HG03354 (cell line): ENCODE measurements at regions not wholly inside any gene's neighbourhood (a gene's known extent, or its start where the extent isn't known, plus 50 kb on each side); places are given as distances from the start of the nearest gene placed in this dataset.

Experiments used
- ATAC-seq: cut with Tn5 transposase; IDR thresholded peaks from one replicate; pipeline ENCODE4 v1.9.1; 2021; ENCODE audit warnings: mild to moderate bottlenecking; ENCODE audit not compliant: unreplicated experiment, poor library complexity, severe bottlenecking

- no peak for ATAC-seq
Measured at GRCh38 chr2:5227062-5227699, 465.0 kb upstream of the SOX11 start.

GRCh38 chr2:5229574-5229973, 462.6 kb upstream of the SOX11 start:
- ATAC-seq, result no peak

DNA sequence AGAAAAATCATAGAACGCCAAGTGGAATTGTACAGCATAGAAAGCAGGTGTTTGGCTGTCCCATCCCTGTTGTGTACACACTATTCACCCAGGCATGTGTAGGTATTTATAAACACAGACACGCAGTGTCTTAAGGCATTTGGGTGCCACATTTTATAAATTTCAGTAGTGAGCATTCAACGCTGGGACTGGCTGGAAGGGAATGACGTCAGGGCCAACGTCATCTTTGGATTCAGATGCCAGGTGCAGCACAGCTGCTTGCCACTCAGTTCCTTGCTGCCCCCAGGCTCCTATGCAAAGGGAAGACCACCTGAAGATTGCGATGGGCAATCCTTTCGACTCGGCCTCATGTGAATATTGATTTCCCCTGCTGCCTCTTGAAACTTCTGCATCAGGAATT, 461.7 kb upstream of the SOX11 start:
- no peak for ATAC-seq

DNA sequence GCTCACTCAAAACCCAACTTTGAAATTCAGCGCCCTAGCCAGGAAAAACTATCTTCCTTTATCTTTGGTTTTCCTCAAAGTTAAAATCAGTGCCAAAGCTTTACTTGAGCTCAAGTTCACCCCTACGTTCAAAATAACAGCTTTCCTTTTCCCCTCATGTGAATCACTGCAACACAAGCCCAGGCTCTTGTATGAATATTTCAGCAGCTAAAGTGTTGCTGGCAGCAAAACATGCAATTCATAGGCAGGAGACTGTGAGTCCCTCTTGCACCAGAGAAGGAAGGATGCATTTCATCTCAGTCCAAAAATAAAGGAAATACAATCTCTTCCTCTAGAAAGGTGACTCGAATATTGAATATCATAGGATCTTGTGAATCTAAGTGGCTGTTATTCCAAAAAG, 461.3 kb upstream of the SOX11 start:
- ATAC-seq, result no peak

DNA sequence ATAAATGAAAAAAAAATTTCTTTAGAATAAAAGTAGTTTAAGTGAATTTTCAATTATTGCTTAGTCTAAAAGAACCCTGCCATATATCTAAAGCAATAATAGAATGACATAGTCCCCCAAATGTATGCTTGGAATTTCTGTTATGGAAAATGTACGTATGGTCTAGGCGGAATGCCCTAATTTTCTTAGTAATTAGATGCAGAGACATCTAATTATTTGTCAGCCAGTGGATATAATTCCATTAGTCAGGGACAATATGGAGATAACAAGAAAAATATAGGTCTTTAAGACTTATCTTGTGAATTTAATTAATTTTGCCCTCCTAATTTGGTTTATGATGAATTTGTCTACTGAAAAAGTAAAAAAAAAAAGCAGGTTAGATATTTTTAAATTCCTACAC, 460.9 kb upstream of the SOX11 start:
- no peak for ATAC-seq

GRCh38 chr2:5234563-5234962, 457.6 kb upstream of the SOX11 start:
- no peak for ATAC-seq

- no peak for ATAC-seq
Measured at GRCh38 chr2:5235701-5236100, 456.5 kb upstream of the SOX11 start.

DNA sequence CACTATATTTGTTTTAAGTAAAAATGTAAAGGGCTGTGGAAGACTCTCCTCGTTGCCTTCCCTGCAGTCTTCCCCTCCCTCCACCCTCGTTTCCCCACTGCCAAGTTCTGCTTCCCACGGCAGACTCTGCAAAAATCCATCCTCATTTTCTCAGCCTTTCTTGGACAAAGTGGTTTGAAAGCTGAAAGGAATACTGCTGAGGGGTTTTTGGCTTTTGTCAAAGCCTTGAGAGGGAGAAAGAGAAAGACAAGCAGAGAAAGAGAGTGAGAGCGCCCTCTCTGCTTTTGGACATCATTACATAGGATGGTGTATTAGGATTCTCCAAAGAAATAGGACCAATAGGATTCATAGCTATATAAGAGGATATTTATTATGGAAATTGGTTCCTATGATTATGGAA, 455.9 kb upstream of the SOX11 start:
- ATAC-seq, result no peak

DNA sequence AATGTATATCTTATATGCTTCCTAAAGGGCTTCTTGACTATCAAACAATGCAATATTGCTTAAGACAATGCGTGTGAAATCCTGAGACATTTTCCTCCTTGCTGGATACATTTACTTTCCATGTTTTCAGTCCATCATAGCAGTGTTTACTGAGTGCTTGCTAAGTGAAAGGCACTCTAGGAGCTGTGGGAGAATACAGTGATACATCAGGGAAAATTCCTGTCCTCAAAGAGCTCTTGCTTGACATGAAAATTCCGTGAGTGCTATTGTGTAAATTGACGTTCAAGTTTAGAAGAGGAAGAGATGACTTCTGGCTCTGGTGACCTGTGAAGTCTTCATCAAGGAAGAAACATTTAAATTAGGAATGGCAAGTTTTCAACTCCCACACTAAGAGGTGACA, 449.4 kb upstream of the SOX11 start:
- ATAC-seq, result no peak

- no peak for ATAC-seq
Measured at GRCh38 chr2:5250482-5250881, 441.7 kb upstream of the SOX11 start.

GRCh38 chr2:5253263-5253662, 438.9 kb upstream of the SOX11 start:
- ATAC-seq, result no peak

- ATAC-seq, result no peak
Measured at GRCh38 chr2:5254791-5255332, 437.3 kb upstream of the SOX11 start.

- no peak for ATAC-seq
Measured at GRCh38 chr2:5263291-5263690, 428.9 kb upstream of the SOX11 start.

DNA sequence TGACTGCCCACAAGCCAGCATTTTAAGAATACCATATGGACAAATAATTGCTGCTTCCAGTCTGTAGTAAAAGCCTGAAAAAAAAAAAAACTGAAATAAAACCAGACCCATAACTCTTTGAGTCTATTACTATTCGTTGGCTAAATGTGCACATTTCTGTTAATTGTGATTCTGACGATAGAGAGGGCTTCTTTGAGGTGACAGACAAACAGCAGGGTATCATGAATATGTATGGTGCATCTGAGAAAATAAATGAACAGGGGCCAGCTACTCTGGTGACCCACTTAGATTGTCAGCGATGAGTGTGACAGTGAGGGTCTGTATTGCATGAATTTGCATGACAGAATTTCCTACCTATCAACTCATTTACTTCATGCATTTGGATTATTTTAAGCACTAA, 427.8 kb upstream of the SOX11 start:
- no peak for ATAC-seq

DNA sequence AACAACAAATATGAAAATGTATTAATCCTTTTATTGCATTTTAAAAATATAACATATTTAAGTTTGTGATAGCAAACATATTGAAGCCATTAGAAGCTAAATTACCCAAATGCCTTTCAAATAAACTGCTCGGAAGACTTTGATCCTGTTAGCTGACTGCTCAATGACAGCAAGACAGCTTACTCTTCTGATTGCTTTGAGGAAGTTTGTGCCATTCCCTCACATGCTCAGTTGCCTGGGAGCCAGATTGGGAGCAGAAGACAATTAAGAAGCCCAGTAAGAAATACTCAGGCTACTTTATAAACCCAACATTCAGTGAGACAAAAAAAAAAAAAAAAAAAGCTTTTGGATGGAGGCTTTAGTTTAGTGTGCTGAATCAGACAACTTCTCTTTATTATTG, 407.1 kb upstream of the SOX11 start:
- ATAC-seq, result no peak

- no peak for ATAC-seq
Measured at GRCh38 chr2:5285872-5286769, 406.1 kb upstream of the SOX11 start.

DNA sequence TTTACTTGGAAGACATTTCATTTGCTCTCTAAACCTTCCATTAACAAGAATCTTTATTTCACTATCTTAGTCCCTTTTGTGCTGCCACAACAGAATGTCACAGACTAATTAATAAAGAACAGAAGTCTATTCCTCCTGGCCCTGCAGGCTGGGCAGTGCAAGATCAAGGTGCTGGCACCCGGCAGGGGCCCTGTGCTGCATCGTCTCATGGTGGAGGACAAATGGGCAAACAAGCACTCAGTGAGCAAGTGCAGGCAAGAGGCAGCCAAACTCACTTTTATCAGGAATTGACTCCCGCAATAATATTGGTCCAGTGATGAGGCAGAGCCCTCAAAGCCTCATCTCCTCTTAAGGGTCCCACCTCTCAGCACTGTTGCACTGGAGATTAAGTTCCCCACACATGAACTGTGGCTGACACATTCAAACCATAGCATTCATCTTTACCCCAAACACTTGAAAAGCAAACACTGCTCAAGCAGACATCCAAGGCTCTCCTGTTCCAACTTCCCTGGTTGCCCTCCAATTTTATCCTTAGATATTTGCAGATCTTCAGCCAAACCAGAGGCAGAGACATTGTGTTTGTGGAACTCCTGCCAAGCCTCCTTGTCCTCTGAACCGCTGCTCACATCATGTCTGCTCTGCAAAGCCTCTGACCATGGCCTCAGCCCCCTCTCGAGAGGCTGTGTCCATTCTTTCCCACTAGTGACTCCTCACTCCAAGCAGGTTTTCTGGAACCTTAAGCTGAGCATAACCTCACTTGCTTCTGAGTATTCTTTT, 404.4 kb upstream of the SOX11 start:
- ATAC-seq, result no peak

DNA sequence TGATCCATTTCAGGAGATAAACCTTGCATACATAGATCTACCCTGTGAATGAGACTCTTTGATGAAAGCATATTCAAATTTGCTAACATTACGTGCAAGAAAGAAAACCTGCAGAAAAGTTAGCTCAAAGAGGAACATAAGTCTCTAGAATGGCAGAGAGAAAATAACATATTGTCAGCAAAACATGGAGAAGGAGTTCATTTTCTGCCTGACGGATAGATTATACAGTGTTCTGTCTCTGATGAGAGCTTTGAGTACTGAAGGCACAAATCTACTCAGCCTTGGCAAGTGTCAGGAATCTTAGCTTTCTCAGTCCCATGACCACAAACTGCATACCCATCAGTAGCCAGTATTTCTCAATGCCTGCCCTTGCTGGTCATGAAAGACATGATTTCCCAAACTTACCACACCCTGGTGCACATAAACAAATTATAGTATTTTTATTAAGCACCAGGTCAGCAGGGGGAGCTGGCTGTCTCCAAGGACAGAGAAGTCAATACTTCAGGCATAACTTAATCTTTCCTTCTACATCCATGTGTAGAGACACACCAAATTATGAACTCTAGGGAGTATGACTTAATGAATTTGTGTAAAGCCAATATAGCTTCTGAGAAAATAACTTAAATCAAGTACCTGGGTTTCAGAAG, 401.2 kb upstream of the SOX11 start:
- ATAC-seq, result no peak

- no peak for ATAC-seq
Measured at GRCh38 chr2:5304640-5305039, 387.5 kb upstream of the SOX11 start.

DNA sequence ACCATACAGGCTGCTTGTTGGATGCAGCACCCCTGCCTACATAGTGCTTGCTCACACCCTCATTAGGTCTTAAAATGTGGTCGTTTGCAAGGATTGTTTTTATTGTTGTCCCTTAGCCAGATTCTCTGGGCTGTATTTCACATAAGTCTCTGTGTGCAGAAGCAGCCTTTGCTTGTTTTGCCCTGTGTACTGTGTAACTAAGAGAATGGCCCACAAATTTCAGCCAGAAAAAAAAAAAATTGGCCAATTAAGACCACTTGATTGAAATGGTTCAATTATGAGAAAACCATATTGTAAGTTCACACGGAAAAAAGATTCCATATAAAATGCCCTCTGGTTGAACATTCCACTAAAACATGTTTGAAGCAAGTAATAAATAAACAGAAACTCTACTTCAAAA, 377.1 kb upstream of the SOX11 start:
- ATAC-seq, result no peak
